ENCODE measurements at regions not wholly inside any gene's neighbourhood (a gene's known extent, or its start where the extent isn't known, plus 50 kb on each side); places are given as distances from the start of the nearest gene placed in this dataset.

GRCh38 chr16:27681681-27682080 is 131.7 kb downstream of the KATNIP start:
- no peak for DNase-seq (ENCODE audit: low spot score)

- no peak for DNase-seq (ENCODE audit: low spot score)
Measured at GRCh38 chr16:27684047-27684446, 134.1 kb downstream of the KATNIP start.

DNA sequence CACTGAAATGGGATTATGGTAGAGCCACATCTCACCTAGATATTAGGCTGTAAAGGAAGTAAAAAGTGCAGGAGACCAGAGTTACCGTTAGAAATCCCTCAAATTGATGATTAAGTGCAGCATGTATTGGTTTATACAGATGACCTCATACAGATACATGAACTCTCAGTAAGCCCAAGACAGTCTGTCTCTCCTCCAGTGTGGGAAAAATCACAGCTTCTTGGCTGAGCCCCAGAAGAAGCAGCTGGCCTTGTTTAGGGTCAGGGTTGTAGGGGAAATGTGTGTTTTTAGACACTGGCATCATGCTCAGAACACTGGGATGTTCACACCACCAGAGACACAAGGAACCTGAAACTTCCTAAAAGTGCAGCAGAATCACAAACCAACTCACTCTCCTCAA is 135.9 kb downstream of the KATNIP start:
- DNase-seq (ENCODE audit: low spot score) = no peak

DNA sequence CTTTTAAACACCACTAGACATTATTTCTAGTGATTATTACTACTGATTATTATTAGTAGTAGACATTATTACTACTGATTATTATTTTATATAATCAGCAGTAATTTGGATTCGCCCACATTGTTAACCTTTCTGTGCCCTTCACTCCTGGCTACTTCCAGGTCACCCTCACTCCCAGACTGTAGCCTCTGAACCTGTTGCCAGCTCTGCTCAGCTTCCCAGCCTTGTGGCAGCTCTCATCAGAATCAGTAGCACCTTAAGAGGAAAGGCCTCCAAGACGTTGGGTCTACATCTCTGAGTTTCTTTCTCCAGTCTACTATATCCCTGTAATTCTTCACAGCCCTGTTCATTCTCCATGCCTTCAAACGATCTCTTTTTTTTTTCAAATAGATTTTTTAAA is 137.0 kb downstream of the KATNIP start:
- no peak for DNase-seq (ENCODE audit: low spot score)

DNA sequence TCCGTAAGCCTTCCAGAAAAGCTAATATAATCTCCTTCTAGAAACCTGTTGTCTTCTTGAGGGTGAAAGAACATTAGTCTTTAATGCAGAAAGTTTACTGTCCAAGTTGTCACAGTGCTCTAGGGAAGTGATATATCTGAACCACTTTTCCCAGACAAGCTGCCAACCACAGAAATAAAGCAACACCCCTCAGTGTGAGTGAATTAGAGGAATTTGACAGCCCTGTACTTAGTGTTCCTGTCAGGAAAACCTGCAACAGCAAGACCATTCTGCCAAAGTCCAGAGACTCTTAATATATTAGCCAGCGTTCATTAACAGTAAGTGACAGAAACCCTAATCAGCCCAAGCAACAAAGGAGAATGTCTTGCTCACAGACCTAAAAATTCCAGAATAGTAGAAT is 137.7 kb downstream of the KATNIP start:
- DNase-seq (ENCODE audit: low spot score) = no peak

DNA sequence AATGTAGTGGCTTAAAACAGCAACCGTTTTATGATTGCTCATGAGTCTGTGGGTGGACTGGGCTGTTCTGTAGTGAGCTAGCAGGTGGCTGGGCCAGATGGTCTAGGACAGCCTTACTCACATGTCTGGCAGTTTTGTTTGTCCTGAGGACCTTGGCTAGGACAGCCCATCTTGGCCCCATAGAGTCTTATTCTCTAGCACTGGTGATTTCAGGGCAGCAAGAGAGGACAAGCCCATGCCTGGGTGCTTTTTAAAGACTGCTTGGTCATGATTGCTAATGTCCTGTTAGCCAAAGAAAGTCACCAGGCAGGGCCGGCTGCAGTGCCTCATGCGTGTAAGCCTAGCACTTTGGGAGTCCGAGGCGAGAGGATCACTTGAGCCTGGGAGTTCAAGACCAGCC is 139.8 kb downstream of the KATNIP start:
- no peak for DNase-seq (ENCODE audit: low spot score)

DNA sequence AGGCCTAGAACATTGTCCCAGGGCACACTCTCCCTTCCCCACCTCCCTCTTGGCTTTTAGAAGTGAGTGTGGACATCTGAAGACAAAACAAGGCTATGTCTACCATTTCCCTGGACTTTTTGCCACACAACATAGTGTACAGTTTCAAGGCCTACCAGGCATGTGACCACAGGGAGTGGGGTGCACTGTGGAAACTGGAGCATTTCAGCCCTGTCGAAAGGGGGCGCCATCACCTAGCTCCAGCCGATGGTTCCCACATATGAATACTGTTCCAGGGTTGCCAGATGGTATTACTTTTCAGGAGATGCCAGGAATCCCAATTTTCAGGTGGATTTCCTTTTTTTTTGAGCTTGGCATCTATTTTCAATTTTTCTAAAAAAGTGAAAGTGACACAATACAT is 140.7 kb downstream of the KATNIP start:
- DNase-seq (ENCODE audit: low spot score) = peak; percentile 14

DNA sequence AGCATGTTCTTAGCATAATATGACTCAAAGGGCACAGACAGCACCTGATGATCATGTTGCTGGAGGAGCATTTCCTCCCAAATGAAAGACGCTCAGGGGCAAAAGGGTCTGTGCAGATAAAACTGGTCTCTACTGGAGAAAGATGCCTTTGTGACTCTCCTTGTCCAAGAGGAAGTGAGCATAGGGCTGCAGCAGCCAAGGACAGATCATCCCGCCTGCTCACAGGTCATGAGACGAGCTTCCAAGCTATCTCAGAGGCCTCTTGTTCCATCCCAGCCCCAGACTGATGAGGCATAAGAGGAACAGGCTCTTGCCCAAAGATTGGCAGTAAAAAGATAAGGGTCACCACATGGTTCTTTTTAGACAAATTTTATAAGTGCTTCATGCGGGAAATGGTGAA is 141.8 kb downstream of the KATNIP start:
- no peak for DNase-seq (ENCODE audit: low spot score)

DNA sequence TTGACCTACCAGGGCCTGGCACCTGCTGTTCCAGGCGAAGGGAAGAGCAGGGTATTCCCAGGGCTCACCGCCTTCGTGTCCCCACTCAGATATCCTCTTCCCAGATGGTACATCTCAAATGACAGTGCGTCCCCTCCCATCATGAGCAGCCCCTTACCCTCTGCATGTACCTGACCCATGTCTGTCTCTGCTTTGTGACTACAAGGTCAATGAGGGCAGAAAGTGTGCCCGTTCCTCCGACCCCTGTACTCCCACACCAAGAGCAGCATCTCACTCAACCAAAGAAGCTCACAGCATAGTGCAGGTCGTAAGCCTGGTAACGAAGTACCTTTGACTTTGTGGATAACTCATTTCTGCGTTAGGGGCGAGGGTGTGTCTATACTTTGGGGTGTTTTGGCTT is 142.6 kb downstream of the KATNIP start:
- DNase-seq (ENCODE audit: low spot score) = no peak

DNA sequence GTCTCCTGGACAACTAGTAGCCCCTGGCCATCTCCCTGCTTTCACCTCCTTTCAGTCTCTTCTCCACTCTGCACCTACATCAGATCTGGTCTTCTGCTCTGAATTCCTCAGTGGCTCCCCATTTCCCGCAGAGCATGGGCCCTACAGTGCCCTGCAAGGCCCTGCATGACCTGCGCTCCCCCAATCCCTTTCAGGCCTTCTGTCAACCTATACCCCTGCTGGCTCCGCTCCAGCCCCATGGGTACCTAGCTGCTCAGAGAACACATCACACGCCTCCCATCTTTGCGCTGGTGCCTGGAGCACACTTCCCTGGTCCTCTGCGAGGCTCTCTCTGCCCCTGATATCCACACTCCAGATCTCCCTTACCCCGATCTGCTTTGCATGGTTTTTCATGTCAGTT is 145.2 kb downstream of the KATNIP start:
- DNase-seq (ENCODE audit: low spot score) = no peak

DNA sequence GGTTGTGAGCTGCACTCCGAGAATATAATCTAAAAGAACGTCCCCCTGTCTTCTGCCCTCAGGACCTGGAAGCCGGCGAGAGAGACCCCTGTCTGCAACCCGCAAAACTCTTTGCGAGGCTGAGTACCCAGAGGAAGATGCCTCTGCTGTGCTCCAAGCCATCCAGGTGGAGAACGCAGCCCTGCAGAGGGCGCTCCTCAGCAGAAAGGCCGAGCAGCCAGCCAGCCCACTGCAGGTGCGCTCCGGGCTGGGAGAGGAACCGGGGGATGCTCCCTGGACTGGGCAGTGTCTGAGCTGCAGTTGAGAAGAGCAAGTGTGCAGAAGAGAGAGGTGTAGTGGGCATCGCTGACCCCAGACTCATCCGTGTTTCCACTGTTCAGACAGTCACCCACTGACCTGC is 148.3 kb downstream of the KATNIP start:
- DNase-seq (ENCODE audit: low spot score) = no peak

DNA sequence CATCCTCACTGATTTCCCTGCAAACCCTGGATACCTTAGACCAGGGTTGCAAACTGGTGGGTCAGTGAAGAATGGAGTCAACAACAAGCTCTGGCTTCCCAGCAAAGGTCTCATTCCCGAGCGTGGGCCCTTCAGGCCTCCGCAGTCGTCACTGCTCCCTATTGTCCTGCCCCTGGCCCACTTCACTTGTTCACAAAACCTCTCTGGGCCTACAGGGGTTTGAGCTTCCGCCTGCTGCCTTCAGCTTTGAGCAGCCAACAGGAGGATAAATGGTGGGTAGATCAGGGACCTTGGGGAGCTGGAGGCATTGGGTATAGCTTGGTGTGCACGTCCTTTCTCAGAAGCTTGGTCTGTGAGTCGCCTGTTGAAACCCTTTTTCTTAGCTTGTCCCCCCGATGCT is 148.8 kb downstream of the KATNIP start:
- no peak for DNase-seq (ENCODE audit: low spot score)

DNA sequence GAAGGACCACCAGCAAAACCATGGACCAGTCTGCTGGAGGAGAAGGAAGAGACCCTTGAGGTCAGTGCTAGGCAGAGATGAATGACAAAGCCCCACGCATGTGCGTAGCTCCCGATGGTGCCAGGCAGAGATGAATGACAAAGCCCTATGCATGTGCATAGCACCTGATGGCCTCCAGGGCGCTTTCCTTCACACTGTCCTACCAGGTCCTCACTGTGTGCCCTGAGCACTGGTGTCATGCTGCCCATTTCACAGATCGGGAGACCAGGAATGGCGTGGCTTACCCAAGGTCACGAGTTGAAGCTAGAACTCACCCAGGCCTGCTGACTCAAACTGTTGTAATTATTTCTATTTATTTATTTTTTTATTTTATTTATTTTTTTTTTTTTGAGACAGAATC is 149.6 kb downstream of the KATNIP start:
- DNase-seq (ENCODE audit: low spot score) = no peak

DNA sequence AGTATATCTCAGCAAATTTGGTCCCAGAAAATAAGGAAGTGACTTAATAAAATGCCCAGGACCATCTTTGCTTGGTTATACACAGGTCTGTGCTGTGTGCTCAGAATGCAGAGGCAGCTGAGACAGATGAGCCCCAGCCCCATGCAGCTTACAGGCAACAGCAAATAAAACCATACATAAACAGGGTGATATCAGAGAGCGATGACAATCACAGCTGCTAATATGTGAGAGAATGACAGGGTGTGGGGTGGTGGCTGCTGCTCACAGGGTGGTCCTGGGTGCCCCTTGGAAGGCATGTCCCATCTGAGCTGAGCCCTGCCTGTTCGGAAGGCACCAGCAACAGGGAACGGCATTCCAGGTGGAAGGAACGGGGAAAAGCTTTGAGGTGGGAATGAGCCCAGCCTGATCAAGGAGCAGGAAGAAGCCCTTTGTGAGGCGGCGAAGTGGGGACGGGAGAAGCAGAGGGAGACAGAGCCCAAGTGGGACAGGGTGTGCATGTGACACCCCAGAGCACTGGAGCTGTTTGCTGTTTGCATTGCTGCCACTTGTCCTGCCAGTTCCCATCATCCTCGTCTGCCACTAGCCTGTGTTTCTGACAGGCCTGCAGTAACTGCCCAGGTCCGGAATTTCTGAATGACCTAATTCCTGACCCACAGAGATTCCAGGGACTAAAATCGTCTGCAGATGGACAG is 150.5 kb downstream of the KATNIP start:
- DNase-seq (ENCODE audit: low spot score) = no peak

- DNase-seq (ENCODE audit: low spot score) = no peak
Measured at GRCh38 chr16:27701381-27701780, 151.4 kb downstream of the KATNIP start.

DNA sequence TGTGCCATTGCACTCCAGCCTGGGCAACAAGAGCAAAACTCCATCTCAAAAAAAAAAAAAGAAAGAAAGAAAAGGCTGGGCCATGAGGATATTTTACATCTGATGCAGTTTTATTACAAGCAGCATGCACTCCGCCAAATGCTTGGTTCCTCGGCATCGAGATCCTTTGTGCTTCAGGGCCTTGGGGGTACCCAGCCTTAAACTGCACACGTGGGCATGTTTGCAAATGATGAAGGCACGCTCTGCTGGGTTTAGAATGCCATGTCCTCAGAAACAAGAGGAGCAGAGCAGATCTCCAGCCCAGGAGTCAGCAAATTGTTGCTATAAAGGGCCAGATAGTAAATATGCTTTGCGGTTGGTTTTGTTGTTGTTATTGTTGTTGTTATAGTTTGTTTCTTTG is 153.2 kb downstream of the KATNIP start:
- DNase-seq (ENCODE audit: low spot score) = no peak

- no peak for DNase-seq (ENCODE audit: low spot score)
Measured at GRCh38 chr16:27703545-27703944, 153.6 kb downstream of the KATNIP start.

DNA sequence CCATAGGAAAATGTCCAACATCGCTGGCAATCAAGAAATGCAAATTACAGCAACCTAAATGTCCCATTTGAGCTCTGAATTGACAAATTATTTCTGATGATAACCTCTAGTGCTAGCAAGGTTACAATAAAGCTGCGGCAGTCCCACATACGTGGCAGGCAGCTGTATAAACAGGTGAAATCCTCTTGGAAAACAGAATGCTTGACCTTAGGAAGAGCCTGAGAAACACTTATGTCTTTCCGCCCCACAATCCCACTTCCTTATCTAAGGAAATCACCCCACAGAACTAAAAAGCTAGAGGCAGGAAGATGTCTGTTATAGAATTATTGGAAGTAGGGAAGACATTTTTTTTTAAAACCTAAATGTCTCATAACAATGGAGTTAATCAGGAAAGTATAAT is 154.3 kb downstream of the KATNIP start:
- DNase-seq (ENCODE audit: low spot score) = no peak

- no peak for DNase-seq (ENCODE audit: low spot score)
Measured at GRCh38 chr16:27706156-27706865, 156.4 kb downstream of the KATNIP start.

DNA sequence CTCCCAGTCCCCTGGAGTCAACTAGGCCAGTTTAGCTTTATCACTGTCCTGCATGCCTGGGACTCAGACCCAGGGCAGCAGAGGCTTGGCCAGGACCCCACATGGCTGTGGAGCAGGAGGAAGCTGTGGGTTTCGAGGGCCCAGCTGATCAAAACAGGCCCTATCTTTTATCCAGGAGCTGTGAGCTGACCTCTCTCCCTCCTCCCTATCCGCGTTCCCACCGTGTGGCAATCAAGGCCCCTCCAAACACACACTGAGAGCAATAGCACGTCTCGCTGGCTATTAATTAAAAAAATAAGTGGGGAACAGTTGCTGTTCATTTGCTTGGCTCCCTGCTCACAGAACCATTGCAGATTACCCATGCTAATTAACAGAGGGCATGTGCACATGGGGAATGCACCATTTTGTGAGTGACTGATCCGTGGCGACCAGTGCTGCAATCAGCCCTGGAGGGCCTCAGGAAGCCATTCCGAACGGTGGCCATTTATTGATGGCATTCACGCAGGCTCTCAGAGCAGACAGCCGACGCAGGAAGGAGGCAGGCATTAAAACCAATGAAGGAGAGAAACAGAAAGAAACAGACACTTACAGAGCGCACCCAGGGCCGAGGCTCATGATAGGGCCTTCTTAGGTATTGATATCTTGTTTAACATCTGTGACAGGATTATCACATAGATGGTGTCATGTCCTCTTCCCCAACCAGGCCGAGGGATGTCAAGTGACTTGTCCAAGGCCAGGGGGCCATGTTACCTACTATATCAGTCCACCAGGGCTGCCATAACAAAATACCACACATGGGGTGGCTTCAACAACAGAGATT is 157.1 kb downstream of the KATNIP start:
- no peak for DNase-seq (ENCODE audit: low spot score)

DNA sequence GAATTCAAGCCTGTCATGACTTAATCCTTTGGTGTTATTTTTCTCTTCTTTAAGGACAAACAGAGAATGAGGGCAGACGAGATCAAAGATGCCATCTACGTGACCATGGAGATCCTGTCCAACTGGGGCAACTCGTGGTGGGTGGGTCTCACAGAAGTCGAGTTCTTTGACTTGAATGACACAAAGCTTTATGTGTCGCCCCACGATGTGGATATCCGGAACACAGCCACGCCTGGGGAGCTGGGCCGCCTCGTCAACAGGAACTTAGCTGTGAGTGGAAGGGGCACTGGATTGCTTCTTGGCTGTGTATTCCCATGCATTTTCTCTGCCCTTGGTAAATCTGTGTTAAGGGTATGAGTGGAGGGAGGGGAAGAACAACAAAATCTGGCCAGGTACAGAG is 158.7 kb downstream of the KATNIP start:
- DNase-seq (ENCODE audit: low spot score) = no peak

DNA sequence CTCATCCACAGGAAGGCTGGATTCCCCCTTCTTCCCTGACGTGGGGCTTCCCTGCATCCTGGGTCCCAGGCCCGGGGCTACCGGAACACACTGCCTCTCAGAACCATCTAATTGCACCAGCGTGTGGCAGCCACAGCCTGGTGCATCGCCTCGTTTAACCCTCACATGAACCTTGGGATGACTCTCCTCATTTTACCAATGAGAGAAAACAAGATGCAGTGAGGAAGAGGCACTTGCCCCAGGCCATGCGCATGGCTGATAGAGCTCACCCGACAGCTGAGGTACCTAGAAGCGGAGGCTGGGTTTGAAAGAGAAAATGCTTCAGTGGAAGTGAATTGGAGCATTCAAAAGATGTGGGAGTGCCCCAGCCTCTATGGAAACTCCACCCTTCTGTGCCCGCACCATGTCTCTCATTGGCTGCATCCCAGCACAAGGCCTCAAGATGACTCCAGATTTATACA is 162.3 kb downstream of the KATNIP start:
- DNase-seq (ENCODE audit: low spot score) = no peak

- DNase-seq (ENCODE audit: low spot score) = no peak
Measured at GRCh38 chr16:27717726-27718125, 167.8 kb downstream of the KATNIP start.

All from mucosa of gallbladder (tissue), 1 donor.